ENCODE measurements at regions not wholly inside any gene's neighbourhood (a gene's known extent, or its start where the extent isn't known, plus 50 kb on each side); places are given as distances from the start of the nearest gene placed in this dataset.
"Not testable (repeated sequence)": the region's sequence is repeated elsewhere in the genome, so short reads cannot be mapped to it uniquely, and the experiment has no call there.

- DNase-seq = not testable (repeated sequence)
Measured at GRCh38 chr1:222470252-222470805, 77.6 kb downstream of the HHIPL2 start.

- no peak for DNase-seq
Measured at GRCh38 chr1:222466150-222466865, 81.6 kb downstream of the HHIPL2 start.

- peak; percentile 94 for DNase-seq
Measured at GRCh38 chr1:222465211-222466041, 82.5 kb downstream of the HHIPL2 start.

GRCh38 chr1:222464841-222465210, 83.1 kb downstream of the HHIPL2 start:
- peak; percentile 87 for DNase-seq

- DNase-seq = no peak
Measured at GRCh38 chr1:222463059-222463730, 84.7 kb downstream of the HHIPL2 start.

- DNase-seq = no peak
Measured at GRCh38 chr1:222462601-222463000, 85.3 kb downstream of the HHIPL2 start.

- DNase-seq = no peak
Measured at GRCh38 chr1:222461941-222462340, 86.0 kb downstream of the HHIPL2 start.

- DNase-seq = no peak
Measured at GRCh38 chr1:222459652-222460051, 88.3 kb downstream of the HHIPL2 start.

GRCh38 chr1:222457513-222457912, 90.4 kb downstream of the HHIPL2 start:
- no peak for DNase-seq

- DNase-seq = no peak
Measured at GRCh38 chr1:222457084-222457483, 90.8 kb downstream of the HHIPL2 start.

- DNase-seq = peak; percentile 90
Measured at GRCh38 chr1:222455188-222455879, 92.6 kb downstream of the HHIPL2 start.

GRCh38 chr1:222454782-222455181, 93.1 kb downstream of the HHIPL2 start:
- DNase-seq = peak; percentile 61

- no peak for DNase-seq
Measured at GRCh38 chr1:222454186-222454585, 93.7 kb downstream of the HHIPL2 start.

- no peak for DNase-seq
Measured at GRCh38 chr1:222452031-222452430, 95.9 kb downstream of the HHIPL2 start.

GRCh38 chr1:222443566-222443965, 104.3 kb downstream of the HHIPL2 start:
- no peak for DNase-seq

GRCh38 chr1:222441066-222441465, 106.8 kb downstream of the HHIPL2 start:
- DNase-seq = no peak

GRCh38 chr1:222424826-222425225, 123.1 kb downstream of the HHIPL2 start:
- DNase-seq = no peak

- no peak for DNase-seq
Measured at GRCh38 chr1:222421380-222421779, 126.5 kb downstream of the HHIPL2 start.

GRCh38 chr1:222420633-222421032, 127.3 kb downstream of the HHIPL2 start:
- no peak for DNase-seq

- no peak for DNase-seq
Measured at GRCh38 chr1:222418654-222419053, 129.2 kb downstream of the HHIPL2 start.

GRCh38 chr1:222417264-222417663, 130.6 kb downstream of the HHIPL2 start:
- DNase-seq = no peak

GRCh38 chr1:222416001-222416791, 131.7 kb downstream of the HHIPL2 start:
- DNase-seq = no peak

Data from activated CD8-positive, alpha-beta memory T cell treated with anti-CD3 and anti-CD28 coated beads for 24 hours (primary cell).